H1 (cell line): ENCODE measurements at regions not wholly inside any gene's neighbourhood (a gene's known extent, or its start where the extent isn't known, plus 50 kb on each side); places are given as distances from the start of the nearest gene placed in this dataset.
"Not testable (repeated sequence)": the region's sequence is repeated elsewhere in the genome, so short reads cannot be mapped to it uniquely, and the experiment has no call there.

ENCODE experiments used
- CEBPB ChIP-seq: IDR thresholded peaks from 2 replicates; pipeline ENCODE4 v1.6.1; 2012; ENCODE audit warnings: low read depth, low read length
- CHD2 ChIP-seq: IDR thresholded peaks from 2 replicates; pipeline ENCODE4 v1.6.1; 2012; ENCODE audit warnings: low read length, improper control_type of control experiment
- CTCF ChIP-seq, 3 experiments: IDR thresholded peaks; 1 replicate in 2 of 3; 2 replicates in 1 of 3; pipeline versions ENCODE4 v1.5.1 to v1.6.1; 2011; ENCODE audit warnings: low read length in 3 of 3, mild to moderate bottlenecking in 3 of 3, inconsistent platforms in 2 of 3, low read depth in 1 of 3, moderate library complexity in 1 of 3; ENCODE audit not compliant: insufficient read depth in 1 of 3; ENCODE audit errors: control extremely low read depth in 1 of 3
- EP300 ChIP-seq, 2 experiments: IDR thresholded peaks; 1 replicate in 1 of 2; 2 replicates in 1 of 2; pipeline ENCODE4 v1.6.1; 2011 to 2012; ENCODE audit warnings: low read depth in 2 of 2, low read length in 2 of 2, mild to moderate bottlenecking in 2 of 2, borderline replicate concordance in 1 of 2, inconsistent platforms in 1 of 2, moderate library complexity in 1 of 2
- EZH2 ChIP-seq: fragments of 200-600 bp; sonication (generic); IDR thresholded peaks from 2 replicates; pipeline ENCODE4 v1.7.1; 2012; ENCODE audit warnings: low read depth, mild to moderate bottlenecking, moderate library complexity, low read length, inconsistent platforms; ENCODE audit not compliant: severe bottlenecking
- FOSL1 ChIP-seq: IDR thresholded peaks from 2 replicates; pipeline ENCODE4 v1.6.1; 2011; ENCODE audit warnings: mild to moderate bottlenecking, low read depth, low read length, moderate library complexity; ENCODE audit not compliant: insufficient read depth
- JUND ChIP-seq: IDR thresholded peaks from 2 replicates; pipeline ENCODE4 v1.6.1; 2011; ENCODE audit warnings: mild to moderate bottlenecking, improper control_type of control experiment, low read length
- POLR2A ChIP-seq, 2 experiments: IDR thresholded peaks; 1 replicate in 1 of 2; 2 replicates in 1 of 2; pipeline ENCODE4 v1.6.1; 2011; ENCODE audit warnings: low read depth in 2 of 2, low read length in 2 of 2, mild to moderate bottlenecking in 2 of 2; ENCODE audit errors: control extremely low read depth in 1 of 2
- POLR2AphosphoS5 ChIP-seq: IDR thresholded peaks from 2 replicates; pipeline ENCODE4 v1.6.1; 2011; ENCODE audit warnings: low read depth, low read length
- RAD21 ChIP-seq, 2 experiments: IDR thresholded peaks in 1 of 2; conservative IDR thresholded peaks in 1 of 2; 2 replicates each; pipeline ENCODE4 v1.6.1; 2011; ENCODE audit warnings: low read depth in 2 of 2, low read length in 2 of 2, improper control_type of control experiment in 1 of 2, inconsistent platforms in 1 of 2, mild to moderate bottlenecking in 1 of 2, moderate library complexity in 1 of 2
- RFX5 ChIP-seq: IDR thresholded peaks from 2 replicates; pipeline ENCODE4 v1.6.1; 2011; ENCODE audit warnings: low read depth, low read length, improper control_type of control experiment, borderline replicate concordance
- SIN3A ChIP-seq, 2 experiments: IDR thresholded peaks in 1 of 2; conservative IDR thresholded peaks in 1 of 2; 2 replicates each; pipeline ENCODE4 v1.6.1; 2011 to 2012; ENCODE audit warnings: low read length in 2 of 2, improper control_type of control experiment in 1 of 2, low read depth in 1 of 2, mild to moderate bottlenecking in 1 of 2
- TF ChIP-seq, protein P1 (sequence below): IDR thresholded peaks from 2 replicates; pipeline ENCODE4 v1.6.1; 2011; ENCODE audit warnings: low read depth, mild to moderate bottlenecking, low read length; ENCODE audit not compliant: insufficient read depth
- TF ChIP-seq, protein P2 (sequence below): IDR thresholded peaks from 2 replicates; pipeline ENCODE4 v1.6.1; 2012; ENCODE audit warnings: inconsistent platforms

- not testable (repeated sequence) for TF ChIP-seq EZH2; CTCF (IDR thresholded peaks at IDR 0.05; ENCODE audit: control extremely low read depth in 1 of 3, insufficient read depth in 1 of 3, low read depth in 1 of 3, low read length in 3 of 3); CHD2; JUND; RFX5; POLR2A (IDR thresholded peaks at IDR 0.05; ENCODE audit: control extremely low read depth in 1 of 2, low read depth in 2 of 2, low read length in 2 of 2); EP300 (IDR thresholded peaks at IDR 0.05; ENCODE audit: borderline replicate concordance in 1 of 2, low read depth in 2 of 2, low read length in 2 of 2); FOSL1; CEBPB; POLR2AphosphoS5; SIN3A (conservative IDR thresholded peaks at IDR 0.05 in 1 of 2, IDR thresholded peaks at IDR 0.05 in 1 of 2; ENCODE audit: low read depth in 1 of 2, low read length in 2 of 2); RAD21 (IDR thresholded peaks at IDR 0.05 in 1 of 2, conservative IDR thresholded peaks at IDR 0.05 in 1 of 2; ENCODE audit: low read depth in 2 of 2, low read length in 2 of 2)
- TF ChIP-seq, protein P1, sequence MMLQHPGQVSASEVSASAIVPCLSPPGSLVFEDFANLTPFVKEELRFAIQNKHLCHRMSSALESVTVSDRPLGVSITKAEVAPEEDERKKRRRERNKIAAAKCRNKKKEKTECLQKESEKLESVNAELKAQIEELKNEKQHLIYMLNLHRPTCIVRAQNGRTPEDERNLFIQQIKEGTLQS: not testable (repeated sequence)
- TF ChIP-seq, protein P2, sequence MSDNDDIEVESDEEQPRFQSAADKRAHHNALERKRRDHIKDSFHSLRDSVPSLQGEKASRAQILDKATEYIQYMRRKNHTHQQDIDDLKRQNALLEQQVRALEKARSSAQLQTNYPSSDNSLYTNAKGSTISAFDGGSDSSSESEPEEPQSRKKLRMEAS: not testable (repeated sequence)
These were observed 1318.0 kb downstream of the CDH12 start for GRCh38 chr5:21535114-21535513.
